Effector CD4-positive, alpha-beta T cell (primary cell): ENCODE measurements at regions not wholly inside any gene's neighbourhood (a gene's known extent, or its start where the extent isn't known, plus 50 kb on each side); places are given as distances from the start of the nearest gene placed in this dataset.
"Not testable (repeated sequence)": the region's sequence is repeated elsewhere in the genome, so short reads cannot be mapped to it uniquely, and the experiment has no call there.

Experiments
- DNase-seq: peaks from one replicate; pipeline ENCODE4 v3.0.0-alpha.2; 2020

GRCh38 chr12:25328072-25328712, 77.5 kb upstream of the KRAS start:
- DNase-seq: no peak

DNA sequence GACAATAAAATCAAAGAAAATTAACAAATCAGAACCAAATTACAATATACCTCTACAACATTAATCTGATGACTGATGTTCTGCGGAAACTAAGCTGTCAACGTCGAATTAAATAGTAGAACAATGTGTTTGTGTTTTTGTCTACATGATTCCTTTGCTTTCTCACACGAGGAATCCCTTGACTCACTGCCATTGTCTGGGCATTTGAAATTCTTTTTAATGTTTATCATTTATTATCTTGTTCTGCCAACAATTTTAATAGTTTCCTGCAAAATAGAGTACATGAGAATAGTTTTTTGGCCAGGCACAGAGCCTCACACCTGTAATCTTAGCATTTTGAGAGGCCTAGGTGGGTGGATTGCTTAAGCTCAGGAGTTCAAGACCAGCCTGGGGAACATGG, 76.6 kb upstream of the KRAS start:
- no peak for DNase-seq

DNA sequence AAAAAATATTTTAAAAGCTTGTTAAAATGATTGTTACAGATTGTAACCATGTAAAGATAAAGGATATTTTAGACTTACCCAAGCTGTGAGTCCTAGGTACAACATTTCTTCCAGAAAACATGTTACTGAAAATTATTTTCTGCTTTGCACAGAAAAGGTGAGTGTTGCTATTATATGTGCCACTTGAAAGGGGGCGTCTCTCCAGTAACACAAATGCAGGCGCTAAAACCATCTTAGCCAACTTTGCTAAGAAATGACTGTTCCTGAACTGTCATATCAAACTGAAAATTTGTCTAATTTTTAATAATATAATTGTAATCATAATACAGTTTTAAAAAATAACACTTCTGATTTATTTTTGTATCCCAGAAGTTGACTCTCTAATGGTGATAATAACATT, 75.6 kb upstream of the KRAS start:
- no peak for DNase-seq

DNA sequence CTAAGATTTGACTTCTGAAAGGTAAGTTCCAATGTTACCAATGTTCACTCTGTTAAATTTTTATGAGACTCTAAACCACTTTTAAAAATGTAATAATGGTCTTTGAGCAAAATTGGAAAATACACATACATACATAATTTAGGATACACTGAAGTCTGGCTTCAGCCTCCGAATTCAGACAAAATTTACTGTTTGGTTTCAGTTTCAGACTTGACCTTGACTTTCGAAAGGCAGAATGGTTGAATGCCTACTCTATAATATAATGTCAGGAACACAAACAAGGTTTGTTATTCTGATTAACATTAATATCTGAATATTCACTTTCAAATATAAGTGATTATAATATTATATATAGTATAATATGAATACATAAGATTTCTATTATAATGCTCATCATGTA, 74.1 kb upstream of the KRAS start:
- no peak for DNase-seq

- no peak for DNase-seq
These were observed 72.9 kb upstream of the KRAS start for GRCh38 chr12:25323581-25323982.

DNA sequence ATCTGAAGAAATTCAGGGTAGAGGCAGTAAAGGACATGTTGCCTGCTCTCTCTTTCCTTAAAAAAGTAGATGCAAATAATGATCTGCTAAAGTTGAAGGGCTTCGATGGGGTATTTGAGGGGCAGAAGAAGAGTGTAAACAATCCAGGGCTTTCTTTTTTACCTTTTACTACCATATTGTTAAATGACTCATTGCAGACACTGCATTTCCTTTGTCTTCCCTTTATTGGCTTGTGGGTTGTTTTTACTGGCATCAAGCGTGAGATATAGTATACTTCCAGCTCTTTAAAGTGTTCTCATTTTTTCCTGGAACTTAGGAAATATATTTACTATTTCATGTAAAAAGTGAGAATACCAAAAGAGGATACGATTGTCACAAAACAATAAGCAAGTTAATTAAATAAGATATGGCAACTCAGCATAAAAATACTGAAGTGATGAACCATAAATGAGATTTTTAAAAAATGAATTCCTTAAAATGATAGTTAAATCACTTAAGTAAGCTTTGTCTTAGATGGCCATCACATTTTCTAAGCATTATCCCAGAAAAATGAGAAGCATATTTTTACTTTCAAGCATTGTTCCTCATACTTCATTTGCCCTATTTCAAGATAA, 72.3 kb upstream of the KRAS start:
- no peak for DNase-seq

DNA sequence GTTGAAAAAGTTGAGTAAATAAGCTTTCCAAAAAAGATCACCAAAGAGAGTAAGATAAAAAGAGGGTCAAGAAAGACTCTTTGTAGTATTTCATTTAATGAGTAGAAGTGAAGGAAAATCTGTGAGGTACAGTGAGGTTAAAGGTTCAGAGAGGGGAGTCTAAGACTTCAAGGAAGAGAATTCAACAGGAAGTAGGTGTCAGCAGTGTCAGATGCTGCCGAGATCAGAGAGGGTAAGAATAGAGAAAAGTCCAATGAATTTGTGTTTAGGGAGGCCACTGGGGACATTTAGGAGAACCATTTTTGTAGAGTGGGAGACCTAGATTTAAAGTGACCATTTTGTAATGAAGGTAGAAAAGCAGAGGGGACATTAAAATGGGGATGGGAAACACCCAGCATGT, 71.6 kb upstream of the KRAS start:
- DNase-seq: no peak

DNA sequence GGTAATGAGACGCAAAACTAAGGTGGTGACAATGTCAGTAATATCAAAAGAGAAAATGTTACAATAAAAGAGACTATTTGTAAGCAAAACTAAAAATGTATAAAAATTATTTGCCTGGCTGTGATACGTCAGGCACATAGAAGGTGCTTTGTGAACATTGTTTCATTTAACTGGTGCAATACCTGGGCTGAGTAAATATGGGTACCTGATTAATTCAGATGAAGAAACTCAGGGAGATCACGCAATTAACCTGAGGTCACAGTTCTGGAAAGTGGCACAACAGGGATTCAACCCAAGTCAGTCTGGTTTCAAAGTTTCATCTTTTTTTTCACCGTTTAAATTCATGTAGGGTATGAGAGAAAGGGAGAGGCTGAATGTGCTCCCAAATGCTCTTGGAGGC, 71.0 kb upstream of the KRAS start:
- no peak for DNase-seq

DNA sequence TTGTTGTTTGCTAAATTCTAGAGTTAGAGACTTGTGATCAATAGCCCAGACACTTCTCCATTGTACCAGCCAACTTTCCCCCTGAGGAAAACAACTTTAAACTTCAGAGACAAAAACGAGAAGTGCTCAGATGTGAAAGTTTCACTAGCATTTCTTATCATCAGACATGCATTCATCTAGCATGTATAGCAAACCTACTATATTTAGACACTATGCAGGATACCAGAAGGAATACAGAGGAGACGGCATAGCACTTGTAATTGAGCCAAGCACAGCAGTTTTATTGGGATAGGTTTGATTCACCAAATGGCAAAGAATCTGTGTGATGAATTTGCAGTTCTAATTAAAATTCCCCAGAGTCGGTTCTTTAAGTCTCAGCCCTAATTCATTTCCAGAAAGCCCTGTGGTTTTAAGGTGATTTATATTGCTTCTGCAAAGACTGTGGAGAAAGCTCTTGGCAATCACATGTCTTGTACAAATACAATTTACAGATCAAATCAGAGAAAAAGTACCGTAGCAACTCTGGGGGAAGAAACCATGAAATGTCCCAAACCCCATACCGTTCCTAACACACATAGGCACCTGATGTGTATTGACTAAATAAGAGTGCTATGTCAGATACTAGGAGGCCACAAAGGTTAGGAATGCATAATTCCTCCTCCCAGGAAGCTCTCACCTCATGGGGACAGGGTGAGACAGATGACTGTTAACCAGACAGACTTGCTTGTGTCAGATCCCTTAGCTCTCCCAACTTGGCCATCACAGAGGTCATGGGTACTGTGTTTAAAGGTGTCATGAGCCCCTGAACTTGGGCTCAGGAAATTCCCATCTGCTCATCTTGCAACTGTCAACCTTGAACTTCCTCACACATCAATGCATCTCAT, 69.6 kb upstream of the KRAS start:
- no peak for DNase-seq

- DNase-seq: no peak
These were observed 68.7 kb upstream of the KRAS start for GRCh38 chr12:25319233-25319984.

- no peak for DNase-seq
These were observed 66.8 kb upstream of the KRAS start for GRCh38 chr12:25317553-25317952.

- DNase-seq: no peak
These were observed 64.7 kb upstream of the KRAS start for GRCh38 chr12:25315388-25315787.

DNA sequence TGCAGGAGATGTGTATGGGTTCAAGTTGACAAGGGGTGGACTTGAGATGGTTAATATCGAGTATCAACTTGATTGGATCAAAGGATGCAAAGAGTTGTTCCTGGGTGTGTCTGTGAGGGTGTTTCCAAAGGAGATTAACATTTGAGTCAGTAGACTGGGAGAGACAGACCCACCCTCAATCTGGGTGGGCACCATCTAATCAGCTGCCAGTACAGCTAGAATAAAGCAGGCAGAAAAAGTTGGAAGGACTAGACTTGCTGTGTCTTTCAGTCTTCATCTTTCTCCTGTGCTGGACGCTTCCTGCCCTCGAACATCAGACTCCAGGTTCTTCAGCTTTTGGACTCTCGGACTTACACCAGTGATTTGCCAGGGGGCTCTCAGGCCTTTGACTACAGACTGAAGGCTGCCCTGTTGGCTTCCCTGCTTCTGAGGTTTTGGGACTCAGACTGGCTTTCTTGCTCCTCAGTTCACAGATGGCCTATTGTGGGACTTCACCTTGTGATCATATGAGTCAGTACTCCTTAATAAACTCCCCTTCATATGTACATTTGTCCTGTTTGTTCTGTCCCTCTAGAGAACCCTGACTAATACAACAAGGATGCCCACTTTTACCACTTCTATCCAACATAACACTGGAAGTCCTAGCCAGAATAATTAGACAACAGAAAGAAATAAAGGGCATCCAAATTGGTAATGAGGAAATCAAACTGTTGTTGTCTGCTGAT, 62.7 kb upstream of the KRAS start:
- DNase-seq: not testable (repeated sequence)

- no peak for DNase-seq
These were observed 60.8 kb upstream of the KRAS start for GRCh38 chr12:25311506-25311905.

DNA sequence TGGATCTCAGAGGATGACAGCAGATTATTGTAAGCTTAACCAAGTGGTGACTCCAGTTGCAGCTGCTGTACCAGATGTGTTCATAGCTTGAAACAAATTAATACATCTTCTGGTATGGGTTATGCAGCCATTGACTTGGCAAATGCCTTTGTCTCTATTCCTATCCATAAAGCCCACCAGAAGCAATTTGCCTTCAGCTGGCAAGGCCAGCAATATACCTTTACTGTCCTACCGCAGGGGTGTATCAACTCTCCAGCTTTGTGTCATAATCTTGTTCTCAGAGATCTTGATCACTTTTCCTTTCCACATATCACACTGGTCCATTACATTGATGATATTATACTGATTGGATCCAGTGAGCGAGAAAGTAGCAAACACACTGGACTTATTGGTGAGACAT, 59.3 kb upstream of the KRAS start:
- not testable (repeated sequence) for DNase-seq

DNA sequence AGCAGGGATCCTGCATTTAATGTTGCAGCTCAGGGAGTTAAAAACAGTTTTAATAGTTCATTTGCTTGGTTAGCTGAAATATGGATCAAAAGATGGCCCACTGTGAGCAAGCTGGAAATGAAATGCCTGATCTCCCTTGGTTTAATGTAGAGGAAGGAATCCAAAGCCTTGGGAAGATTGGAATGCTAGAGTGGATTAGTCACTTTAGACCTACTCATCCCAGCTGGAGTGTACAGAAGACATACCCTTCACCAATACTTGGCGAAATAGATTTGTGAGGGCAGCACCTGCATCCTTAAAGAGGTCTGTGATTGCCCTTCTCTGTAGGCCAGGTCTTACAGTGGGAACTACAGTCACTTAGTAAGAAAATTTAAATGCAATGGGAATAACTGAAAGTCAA, 58.0 kb upstream of the KRAS start:
- DNase-seq: no peak

DNA sequence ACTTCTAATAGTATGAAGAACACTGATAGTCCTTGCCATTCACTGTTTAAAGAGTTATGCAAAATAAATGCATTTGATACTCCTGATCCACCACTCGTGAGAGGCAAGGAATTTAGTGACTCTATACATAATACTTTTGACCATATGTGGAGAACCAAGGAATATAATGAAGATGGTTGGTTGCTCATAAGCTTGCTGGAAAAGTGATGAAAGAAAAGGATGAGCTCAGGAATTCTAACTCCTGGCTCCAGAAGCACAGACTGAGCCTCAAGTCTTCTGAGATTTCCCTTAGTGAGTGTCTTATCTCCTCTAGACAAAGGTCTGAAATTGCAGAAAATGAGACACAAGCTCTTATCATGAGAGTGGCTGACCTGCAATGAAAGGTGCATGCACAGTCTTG, 57.1 kb upstream of the KRAS start:
- no peak for DNase-seq

DNA sequence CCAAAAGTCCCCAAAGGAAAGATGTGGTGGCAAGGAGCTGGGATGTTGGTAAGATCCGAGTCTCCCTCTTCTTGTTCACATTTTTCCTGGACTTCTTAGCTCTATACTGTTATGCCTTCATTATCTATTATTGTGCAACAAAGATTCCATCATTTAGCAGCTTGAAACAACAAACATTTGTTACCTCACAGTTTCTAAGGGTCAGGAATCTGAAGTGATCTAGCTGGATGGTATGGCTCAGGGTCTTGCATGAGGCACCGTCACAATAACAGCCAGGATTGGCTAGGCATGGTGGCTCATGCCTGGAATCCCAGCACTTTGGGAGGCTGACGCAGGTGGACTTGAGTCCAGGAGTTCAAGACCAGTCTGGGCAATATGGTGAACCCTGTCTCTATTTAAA, 51.1 kb upstream of the KRAS start:
- DNase-seq: no peak
